Type B pancreatic cell (in vitro differentiated cells): ENCODE measurements at regions not wholly inside any gene's neighbourhood (a gene's known extent, or its start where the extent isn't known, plus 50 kb on each side); places are given as distances from the start of the nearest gene placed in this dataset.

Source experiments
- DNase-seq: peaks from one replicate; pipeline ENCODE4 v3.0.0; 2021; ENCODE audit warnings: mixed read lengths; ENCODE audit not compliant: unreplicated experiment; ENCODE audit errors: extremely low spot score
- H3K27ac Mint-ChIP-seq: 2 replicates; pipeline ENCODE4 v1.8.0; 2021; ENCODE audit warnings: mild to moderate bottlenecking, mixed read lengths
- H3K27me3 Mint-ChIP-seq: 2 replicates; pipeline ENCODE4 v1.8.0; 2021; ENCODE audit warnings: mixed read lengths
- H3K36me3 Mint-ChIP-seq: 2 replicates; pipeline ENCODE4 v1.8.0; 2021; ENCODE audit warnings: mixed read lengths
- H3K4me1 Mint-ChIP-seq: one replicate; pipeline ENCODE4 v1.8.0; 2021; ENCODE audit warnings: mixed read lengths; ENCODE audit not compliant: unreplicated experiment
- H3K4me3 Mint-ChIP-seq: 2 replicates; pipeline ENCODE4 v1.8.0; 2021; ENCODE audit warnings: mild to moderate bottlenecking, mixed read lengths
- H3K9me3 Mint-ChIP-seq: 2 replicates; pipeline ENCODE4 v1.8.0; 2021; ENCODE audit warnings: mixed read lengths
- TF ChIP-seq, protein P1 (sequence below): fragments of 200-600 bp; sonication (generic); conservative IDR thresholded peaks from 2 replicates; pipeline ENCODE4 v1.5.0; 2021; ENCODE audit warnings: antibody characterized with exemption, mild to moderate bottlenecking

DNA sequence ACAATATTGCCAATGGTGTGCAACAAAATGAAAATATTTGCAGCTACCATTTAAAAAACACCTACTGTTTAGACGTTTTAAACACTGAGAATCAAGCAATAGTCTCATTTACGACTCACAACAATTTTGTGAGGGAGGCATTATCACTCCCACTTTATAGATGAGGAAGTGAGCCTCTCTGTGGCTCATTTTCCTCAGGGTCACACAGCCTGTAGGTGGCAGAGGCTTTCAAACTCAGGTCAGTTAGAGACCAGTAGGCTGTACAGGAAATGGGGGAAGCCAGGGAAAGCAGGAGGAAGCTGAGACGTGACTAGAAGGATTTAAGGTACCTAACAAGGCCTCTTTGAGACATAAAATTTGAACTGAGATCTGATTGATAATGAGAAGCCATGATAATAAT is 95.0 kb upstream of the ZNF521 start:
- Mint-ChIP-seq H3K4me3 (no peak overlapping the region), H3K27me3 (no peaks in the 10 kb centered on the region), H3K4me1 (peaks cover 2% of the 10 kb centered on the region), H3K36me3 (no peaks in the 10 kb centered on the region), H3K9me3 (peaks cover 14% of the 10 kb centered on the region), H3K27ac (no peak overlapping the region)
- TF ChIP-seq, protein P1, sequence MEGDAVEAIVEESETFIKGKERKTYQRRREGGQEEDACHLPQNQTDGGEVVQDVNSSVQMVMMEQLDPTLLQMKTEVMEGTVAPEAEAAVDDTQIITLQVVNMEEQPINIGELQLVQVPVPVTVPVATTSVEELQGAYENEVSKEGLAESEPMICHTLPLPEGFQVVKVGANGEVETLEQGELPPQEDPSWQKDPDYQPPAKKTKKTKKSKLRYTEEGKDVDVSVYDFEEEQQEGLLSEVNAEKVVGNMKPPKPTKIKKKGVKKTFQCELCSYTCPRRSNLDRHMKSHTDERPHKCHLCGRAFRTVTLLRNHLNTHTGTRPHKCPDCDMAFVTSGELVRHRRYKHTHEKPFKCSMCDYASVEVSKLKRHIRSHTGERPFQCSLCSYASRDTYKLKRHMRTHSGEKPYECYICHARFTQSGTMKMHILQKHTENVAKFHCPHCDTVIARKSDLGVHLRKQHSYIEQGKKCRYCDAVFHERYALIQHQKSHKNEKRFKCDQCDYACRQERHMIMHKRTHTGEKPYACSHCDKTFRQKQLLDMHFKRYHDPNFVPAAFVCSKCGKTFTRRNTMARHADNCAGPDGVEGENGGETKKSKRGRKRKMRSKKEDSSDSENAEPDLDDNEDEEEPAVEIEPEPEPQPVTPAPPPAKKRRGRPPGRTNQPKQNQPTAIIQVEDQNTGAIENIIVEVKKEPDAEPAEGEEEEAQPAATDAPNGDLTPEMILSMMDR = no peak
- no peak for DNase-seq

DNA sequence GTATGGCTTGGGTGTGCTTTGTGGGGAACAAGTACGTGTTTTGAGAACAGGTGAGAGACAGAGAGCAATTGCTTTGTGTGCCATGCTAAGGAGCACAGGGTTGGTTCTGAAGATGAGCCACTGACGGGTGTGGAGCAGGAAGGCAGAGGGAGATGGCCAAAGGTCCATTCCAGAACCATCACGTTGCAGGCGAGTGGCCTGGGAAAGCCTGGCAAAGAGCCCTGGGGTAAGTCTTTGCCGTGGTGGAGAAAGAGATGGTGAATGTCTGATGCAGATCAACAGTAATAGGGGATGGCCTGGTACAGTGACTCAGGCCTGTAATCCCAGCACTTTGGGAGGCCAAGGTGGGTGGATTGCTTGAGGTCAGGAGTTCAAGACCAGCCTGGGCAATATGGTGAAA is 93.5 kb upstream of the ZNF521 start:
- no peak overlapping the region for H3K4me3 Mint-ChIP-seq
- H3K4me1 Mint-ChIP-seq = peaks cover 4% of the 10 kb centered on the region
- peaks cover 5% of the 10 kb centered on the region for H3K9me3 Mint-ChIP-seq
- TF ChIP-seq, protein P1 = no peak
- H3K27ac Mint-ChIP-seq = no peak overlapping the region
- H3K36me3 Mint-ChIP-seq = no peaks in the 10 kb centered on the region
- H3K27me3 Mint-ChIP-seq = no peaks in the 10 kb centered on the region
- no peak for DNase-seq

DNA sequence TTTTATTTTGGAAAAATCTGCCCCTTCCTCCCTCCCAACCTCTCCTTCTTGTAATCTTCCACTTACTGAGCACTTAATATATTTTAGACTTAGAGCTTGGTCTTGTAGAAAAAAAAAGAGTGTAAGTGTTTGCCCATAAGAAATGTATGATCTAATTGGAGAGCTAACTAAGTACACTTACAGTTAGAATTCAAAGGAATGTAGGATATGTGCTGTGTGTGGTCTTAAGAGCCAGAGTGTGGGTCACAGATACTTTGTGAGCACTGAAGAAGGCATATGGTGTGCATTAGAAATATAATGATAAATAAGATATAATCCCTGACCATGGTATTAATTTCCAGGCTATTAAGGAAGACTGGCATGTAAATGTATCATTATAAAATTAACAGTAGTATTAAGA is 91.8 kb upstream of the ZNF521 start:
- no peak overlapping the region for H3K4me3 Mint-ChIP-seq
- H3K27me3 Mint-ChIP-seq = no peaks in the 10 kb centered on the region
- H3K4me1 Mint-ChIP-seq = peaks cover 4% of the 10 kb centered on the region
- H3K27ac Mint-ChIP-seq = no peak overlapping the region
- H3K9me3 Mint-ChIP-seq = peaks cover 2% of the 10 kb centered on the region
- TF ChIP-seq, protein P1 = no peak
- DNase-seq = no peak
- H3K36me3 Mint-ChIP-seq = no peaks in the 10 kb centered on the region

DNA sequence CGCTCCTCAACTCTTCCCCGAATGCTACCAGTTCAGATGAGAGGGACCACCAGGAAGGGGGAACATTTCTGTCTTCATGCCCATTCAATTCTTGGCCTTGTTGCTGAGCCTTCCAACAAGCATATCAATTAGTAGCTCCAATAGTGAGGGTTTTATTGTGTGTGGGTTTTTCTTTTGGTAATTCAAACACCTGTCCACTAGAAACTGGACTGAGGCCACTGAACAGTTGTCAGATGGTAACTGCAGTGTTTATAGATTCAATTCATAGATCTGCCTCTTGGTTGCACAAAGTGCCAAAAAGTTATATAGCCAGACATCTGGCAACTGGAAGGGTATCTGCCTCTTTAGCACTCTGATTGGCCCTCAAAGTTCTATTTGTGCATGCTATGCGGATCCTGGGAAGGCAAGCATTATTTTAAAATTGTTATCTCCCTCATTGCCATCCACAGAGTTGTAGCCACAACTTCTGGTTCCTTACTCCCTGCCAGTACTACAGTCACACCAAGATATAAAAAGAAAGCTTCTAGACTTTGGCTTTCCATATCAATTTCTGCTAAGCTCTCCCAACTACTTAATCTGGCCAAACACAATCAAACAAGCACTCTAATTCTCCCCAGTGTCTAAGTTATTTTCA is 83.3 kb upstream of the ZNF521 start:
- H3K36me3 Mint-ChIP-seq = no peaks in the 10 kb centered on the region
- H3K4me1 Mint-ChIP-seq = no peaks in the 10 kb centered on the region
- no peak overlapping the region for H3K4me3 Mint-ChIP-seq
- DNase-seq = no peak
- H3K9me3 Mint-ChIP-seq = no peaks in the 10 kb centered on the region
- H3K27me3 Mint-ChIP-seq = no peaks in the 10 kb centered on the region
- TF ChIP-seq, protein P1 = no peak
- H3K27ac Mint-ChIP-seq = no peak overlapping the region

DNA sequence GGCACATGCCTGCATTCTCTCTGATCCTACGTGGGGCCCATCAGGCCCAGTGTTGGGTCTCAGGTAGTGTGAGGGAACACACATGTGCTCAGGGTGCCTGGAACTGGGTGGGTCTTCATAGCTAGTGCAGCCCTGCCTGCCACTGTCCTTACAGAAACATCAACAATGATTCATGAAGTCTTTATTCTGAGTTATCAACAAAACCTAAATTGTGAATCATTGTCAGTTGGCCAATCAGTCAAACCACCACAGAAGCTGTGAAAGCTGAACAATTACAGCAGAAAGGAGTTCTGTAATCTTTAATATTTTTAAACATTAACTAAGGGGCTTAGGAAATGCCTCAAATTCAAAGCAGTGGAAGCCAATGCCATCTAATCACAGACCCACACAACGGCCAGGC is 82.8 kb upstream of the ZNF521 start:
- Mint-ChIP-seq H3K27me3 (no peaks in the 10 kb centered on the region), H3K4me1 (no peaks in the 10 kb centered on the region), H3K27ac (no peak overlapping the region), H3K9me3 (no peaks in the 10 kb centered on the region), H3K4me3 (no peak overlapping the region), H3K36me3 (no peaks in the 10 kb centered on the region)
- TF ChIP-seq, protein P1 = no peak
- DNase-seq = no peak

DNA sequence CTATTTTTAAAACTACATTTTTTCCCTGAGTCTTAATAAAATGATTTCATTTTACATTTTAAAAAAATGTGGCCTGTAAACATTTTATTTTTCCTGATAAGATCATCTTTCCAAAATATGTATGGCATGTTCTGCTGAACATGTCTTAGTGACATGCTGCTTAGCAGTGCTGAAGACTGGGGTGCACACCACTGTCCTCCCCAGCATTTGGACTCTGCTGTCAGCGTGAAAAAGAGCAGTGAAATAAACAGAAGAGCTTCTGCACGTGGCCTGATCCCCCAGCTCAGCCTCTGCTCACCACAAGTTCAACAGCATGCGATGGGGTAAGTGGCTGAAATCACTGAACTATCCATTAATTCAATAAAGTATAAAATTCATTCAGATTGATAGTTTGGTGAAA is 81.6 kb upstream of the ZNF521 start:
- no peaks in the 10 kb centered on the region for H3K9me3 Mint-ChIP-seq
- TF ChIP-seq, protein P1 = no peak
- no peak overlapping the region for H3K4me3 Mint-ChIP-seq
- no peak overlapping the region for H3K27ac Mint-ChIP-seq
- no peaks in the 10 kb centered on the region for H3K27me3 Mint-ChIP-seq
- H3K4me1 Mint-ChIP-seq = no peaks in the 10 kb centered on the region
- H3K36me3 Mint-ChIP-seq = no peaks in the 10 kb centered on the region
- DNase-seq = no peak
